GM23338 (cell line): ENCODE measurements at regions not wholly inside any gene's neighbourhood (a gene's known extent, or its start where the extent isn't known, plus 50 kb on each side); places are given as distances from the start of the nearest gene placed in this dataset.

ENCODE experiments used
- ATAC-seq: fragments of 200-7000 bp; cut with Tn5 transposase; 3 replicates; pipeline ENCODE4 v1.9.1; 2020
- DNase-seq: peaks from one replicate; pipeline ENCODE4 v3.0.0-alpha.2; 2015; ENCODE audit warnings: low spot score
- H2AFZ ChIP-seq: fragments of 200-600 bp; sonication (generic); 2 replicates; pipeline ENCODE4 v1.8.0; 2016; ENCODE audit warnings: antibody characterized with exemption, mild to moderate bottlenecking, moderate library complexity
- H3F3A ChIP-seq: fragments of 200-600 bp; sonication (generic); replicated peaks from 2 replicates; pipeline ENCODE4 v1.8.0; 2017; ENCODE audit warnings: antibody characterized with exemption, mixed run types, low read depth
- H3K27ac ChIP-seq: fragments of 200-600 bp; sonication (generic); 2 replicates; pipeline ENCODE4 v1.6.1; 2016; ENCODE audit warnings: low read depth
- H3K27me3 ChIP-seq: fragments of 200-600 bp; sonication (generic); 2 replicates; pipeline ENCODE4 v1.8.0; 2016; ENCODE audit warnings: mild to moderate bottlenecking, mixed run types, moderate library complexity; ENCODE audit not compliant: insufficient read depth
- H3K36me3 ChIP-seq: fragments of 200-600 bp; sonication (generic); 2 replicates; pipeline ENCODE4 v1.8.0; 2016; ENCODE audit warnings: mild to moderate bottlenecking; ENCODE audit not compliant: insufficient read depth
- H3K4me1 ChIP-seq: fragments of 200-600 bp; sonication (generic); 2 replicates; pipeline ENCODE4 v1.8.0; 2016; ENCODE audit warnings: mild to moderate bottlenecking, moderate library complexity; ENCODE audit not compliant: insufficient read depth
- H3K4me2 ChIP-seq: fragments of 200-600 bp; sonication (generic); 2 replicates; pipeline ENCODE4 v1.7.1; 2017; ENCODE audit warnings: mixed run types
- H3K4me3 ChIP-seq: fragments of 200-600 bp; sonication (generic); 2 replicates; pipeline ENCODE4 v1.6.1; 2016; ENCODE audit warnings: mixed run types
- H3K79me2 ChIP-seq: fragments of 200-600 bp; sonication (generic); replicated peaks from 2 replicates; pipeline ENCODE4 v1.8.0; 2017; ENCODE audit warnings: mild to moderate bottlenecking; ENCODE audit not compliant: insufficient read depth
- H3K9me2 ChIP-seq: fragments of 200-600 bp; sonication (generic); 2 replicates; pipeline ENCODE4 v1.8.0; 2017; ENCODE audit not compliant: insufficient read depth
- H4K20me1 ChIP-seq: fragments of 200-600 bp; sonication (generic); replicated peaks from 2 replicates; pipeline ENCODE4 v1.8.0; 2017; ENCODE audit warnings: mild to moderate bottlenecking; ENCODE audit not compliant: insufficient read depth
- H3K27ac Mint-ChIP-seq: 2 replicates; pipeline ENCODE4 v1.8.0; 2020; ENCODE audit warnings: inconsistent platforms, mild to moderate bottlenecking, moderate library complexity, mixed read lengths
- H3K27me3 Mint-ChIP-seq: 3 replicates; pipeline ENCODE4 v1.8.0; 2022; ENCODE audit warnings: low read depth, mild to moderate bottlenecking, moderate library complexity, mixed read lengths, inconsistent platforms; ENCODE audit not compliant: insufficient read depth, poor library complexity
- H3K36me3 Mint-ChIP-seq: 3 replicates; pipeline ENCODE4 v1.8.0; 2021; ENCODE audit warnings: low read depth, mild to moderate bottlenecking, inconsistent platforms, moderate library complexity, mixed read lengths
- H3K4me1 Mint-ChIP-seq: 3 replicates; pipeline ENCODE4 v1.8.0; 2020; ENCODE audit warnings: mild to moderate bottlenecking, inconsistent platforms, mixed read lengths
- H3K4me3 Mint-ChIP-seq: 3 replicates; pipeline ENCODE4 v1.8.0; 2021; ENCODE audit warnings: moderate library complexity, mild to moderate bottlenecking, inconsistent platforms, mixed read lengths
- H3K9me3 Mint-ChIP-seq: 3 replicates; pipeline ENCODE4 v1.8.0; 2020; ENCODE audit warnings: moderate library complexity, mild to moderate bottlenecking, inconsistent platforms, mixed read lengths
- CTCF ChIP-seq, 2 experiments: fragments of 200-600 bp in 1 of 2; sonication (generic) in 1 of 2; conservative IDR thresholded peaks; 2 replicates each; pipeline versions ENCODE4 v1.5.1 to v1.6.1; 2016 to 2017; ENCODE audit warnings: antibody characterized with exemption in 2 of 2, low read depth in 2 of 2, mild to moderate bottlenecking in 2 of 2, moderate library complexity in 1 of 2
- EZH2phosphoT487 ChIP-seq: fragments of 200-600 bp; sonication (generic); IDR thresholded peaks from one replicate; pipeline ENCODE4 v1.8.1; 2018; ENCODE audit warnings: antibody characterized with exemption; ENCODE audit not compliant: unreplicated experiment
- REST ChIP-seq: IDR thresholded peaks from one replicate; pipeline ENCODE4 v1.6.1; 2018; ENCODE audit warnings: antibody characterized with exemption; ENCODE audit not compliant: unreplicated experiment
- STAT1 ChIP-seq: IDR thresholded peaks from one replicate; pipeline ENCODE4 v1.6.1; 2016; ENCODE audit warnings: antibody characterized with exemption; ENCODE audit not compliant: unreplicated experiment
- ZNF114 ChIP-seq: fragments of 250-450 bp; sonication (Bioruptor Pico); IDR thresholded peaks from 2 replicates; pipeline ENCODE4 v1.5.0; 2020; ENCODE audit warnings: mild to moderate bottlenecking, moderate library complexity
- ZNF462 ChIP-seq: fragments of 250-450 bp; sonication (Bioruptor Pico); IDR thresholded peaks from 2 replicates; pipeline ENCODE4 v1.5.0; 2020; ENCODE audit warnings: mild to moderate bottlenecking, moderate library complexity

GRCh38 chr20:59493926-59494325 is 110.4 kb upstream of the PHACTR3 start (continued):
- no peak for TF ChIP-seq CTCF (conservative IDR thresholded peaks at IDR 0.05; ENCODE audit: low read depth in 2 of 2)

GRCh38 chr20:59495166-59495565 is 109.2 kb upstream of the PHACTR3 start:
- no peaks in the 10 kb centered on the region for H3K36me3 Mint-ChIP-seq

More at GRCh38 chr20:59495166-59495565, 109.2 kb upstream of the PHACTR3 start:
- H3K4me3 ChIP-seq: no peak overlapping the region
- Mint-ChIP-seq H3K27ac (no peak overlapping the region), H3K27me3 (peaks cover 5% of the 10 kb centered on the region), H3K4me3 (no peak overlapping the region), H3K9me3 (0 out of 3 replicates have a peak, but pooled peaks cover 5% of the 10 kb centered on the region), H3K4me1 (no peaks in the 10 kb centered on the region)
- no peaks in the 10 kb centered on the region for H3K79me2 ChIP-seq
- no peak overlapping the region for H2AFZ ChIP-seq
- no peaks in the 10 kb centered on the region for H3F3A ChIP-seq
- H3K4me1 ChIP-seq: no peaks in the 10 kb centered on the region
- no peak overlapping the region for H3K4me2 ChIP-seq
- no peaks in the 10 kb centered on the region for H4K20me1 ChIP-seq
- H3K9me2 ChIP-seq: no peaks in the 10 kb centered on the region
- DNase-seq (no peak), ATAC-seq (no peak)
- H3K27ac ChIP-seq: no peak overlapping the region
- H3K36me3 ChIP-seq: no peaks in the 10 kb centered on the region
- TF ChIP-seq ZNF114 (CRISPR knock-in tag) (no peak), ZNF462 (no peak), STAT1 (no peak), EZH2phosphoT487 (no peak), CTCF (conservative IDR thresholded peaks at IDR 0.05; ENCODE audit: low read depth in 2 of 2) (no peak), REST (no peak)
- no peaks in the 10 kb centered on the region for H3K27me3 ChIP-seq
